Activated T-cell treated with anti-CD3 and anti-CD28 coated beads, Interleukin-2, amount 50 U/mL, for 24 hours (primary cell): ENCODE measurements at regions not wholly inside any gene's neighbourhood (a gene's known extent, or its start where the extent isn't known, plus 50 kb on each side); places are given as distances from the start of the nearest gene placed in this dataset.

Experiments used
- DNase-seq: peaks from one replicate; pipeline ENCODE4 v3.0.0-alpha.2; 2020
- H3K27ac Mint-ChIP-seq: 2 replicates; pipeline ENCODE4 v1.8.0; 2020; ENCODE audit warnings: mild to moderate bottlenecking, mixed read lengths
- H3K27me3 Mint-ChIP-seq: 2 replicates; pipeline ENCODE4 v1.8.0; 2020; ENCODE audit warnings: mixed read lengths
- H3K36me3 Mint-ChIP-seq: 2 replicates; pipeline ENCODE4 v1.8.0; 2020; ENCODE audit warnings: low read depth, mixed read lengths
- H3K4me1 Mint-ChIP-seq: 2 replicates; pipeline ENCODE4 v1.8.0; 2020; ENCODE audit warnings: low read depth, mixed read lengths
- H3K4me3 Mint-ChIP-seq: 2 replicates; pipeline ENCODE4 v1.8.0; 2020; ENCODE audit warnings: mild to moderate bottlenecking, moderate library complexity, mixed read lengths
- H3K9me3 Mint-ChIP-seq: 2 replicates; pipeline ENCODE4 v1.8.0; 2020; ENCODE audit warnings: mixed read lengths

GRCh38 chr12:4056910-4057845, 184.0 kb upstream of the PARP11 start:
- no peaks in the 10 kb centered on the region for H3K27me3 Mint-ChIP-seq
- peaks cover 25% of the 10 kb centered on the region for H3K4me1 Mint-ChIP-seq
- DNase-seq = no peak
- peak overlapping the region; percentile 61 for H3K4me3 Mint-ChIP-seq
- peak overlapping the region; percentile 81 for H3K27ac Mint-ChIP-seq
- H3K36me3 Mint-ChIP-seq = no peaks in the 10 kb centered on the region
- H3K9me3 Mint-ChIP-seq = no peaks in the 10 kb centered on the region

DNA sequence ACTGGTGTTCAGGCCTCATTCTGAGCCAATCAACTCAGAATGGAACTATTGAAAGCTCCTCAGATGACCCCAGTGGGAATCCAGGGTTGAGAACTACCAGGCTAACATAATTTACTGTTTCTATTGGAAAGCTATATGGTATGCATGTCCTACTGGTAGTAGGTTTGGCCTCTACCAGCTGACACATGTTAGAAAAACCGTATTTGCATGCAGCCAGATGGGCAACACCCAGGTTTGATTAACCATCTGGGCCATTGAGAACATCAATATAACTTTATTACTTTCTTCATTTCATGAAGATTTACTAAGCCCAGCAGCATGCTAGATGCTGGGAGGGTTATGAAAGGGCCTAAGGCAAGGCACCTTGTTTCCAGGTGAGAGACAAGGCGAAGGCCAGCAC, 181.4 kb upstream of the PARP11 start:
- Mint-ChIP-seq H3K27me3 (no peaks in the 10 kb centered on the region), H3K4me1 (peaks cover 28% of the 10 kb centered on the region), H3K27ac (no peak overlapping the region), H3K9me3 (no peaks in the 10 kb centered on the region), H3K36me3 (no peaks in the 10 kb centered on the region), H3K4me3 (no peak overlapping the region)
- no peak for DNase-seq

GRCh38 chr12:4052691-4053090, 179.5 kb upstream of the PARP11 start:
- Mint-ChIP-seq H3K4me3 (no peak overlapping the region), H3K36me3 (no peaks in the 10 kb centered on the region), H3K27me3 (no peaks in the 10 kb centered on the region), H3K4me1 (peaks cover 17% of the 10 kb centered on the region), H3K27ac (no peak overlapping the region), H3K9me3 (no peaks in the 10 kb centered on the region)
- DNase-seq = no peak

- H3K27ac Mint-ChIP-seq = no peak overlapping the region
- no peaks in the 10 kb centered on the region for H3K36me3 Mint-ChIP-seq
- no peaks in the 10 kb centered on the region for H3K9me3 Mint-ChIP-seq
- H3K4me1 Mint-ChIP-seq = peaks cover 7% of the 10 kb centered on the region
- DNase-seq = no peak
- no peak overlapping the region for H3K4me3 Mint-ChIP-seq
- no peaks in the 10 kb centered on the region for H3K27me3 Mint-ChIP-seq
Measured at GRCh38 chr12:4051596-4051995, 178.4 kb upstream of the PARP11 start.

GRCh38 chr12:4050340-4050739, 177.1 kb upstream of the PARP11 start:
- H3K27ac Mint-ChIP-seq = no peak overlapping the region
- no peak overlapping the region for H3K4me3 Mint-ChIP-seq
- peaks cover 5% of the 10 kb centered on the region for H3K4me1 Mint-ChIP-seq

GRCh38 chr12:4049298-4050080, 176.3 kb upstream of the PARP11 start:
- no peak overlapping the region for H3K4me3 Mint-ChIP-seq
- H3K27me3 Mint-ChIP-seq = no peaks in the 10 kb centered on the region
- no peaks in the 10 kb centered on the region for H3K36me3 Mint-ChIP-seq
- H3K27ac Mint-ChIP-seq = no peak overlapping the region
- no peak for DNase-seq
- no peaks in the 10 kb centered on the region for H3K9me3 Mint-ChIP-seq
- peaks cover 5% of the 10 kb centered on the region for H3K4me1 Mint-ChIP-seq

More at GRCh38 chr12:4050340-4050739, 177.1 kb upstream of the PARP11 start:
- DNase-seq = no peak
- no peaks in the 10 kb centered on the region for H3K27me3 Mint-ChIP-seq
- no peaks in the 10 kb centered on the region for H3K36me3 Mint-ChIP-seq
- no peaks in the 10 kb centered on the region for H3K9me3 Mint-ChIP-seq

GRCh38 chr12:4047421-4047820, 174.2 kb upstream of the PARP11 start:
- no peaks in the 10 kb centered on the region for H3K36me3 Mint-ChIP-seq
- H3K27ac Mint-ChIP-seq = no peak overlapping the region
- no peak for DNase-seq
- H3K27me3 Mint-ChIP-seq = no peaks in the 10 kb centered on the region
- H3K4me3 Mint-ChIP-seq = no peak overlapping the region
- peaks cover 5% of the 10 kb centered on the region for H3K4me1 Mint-ChIP-seq
- no peaks in the 10 kb centered on the region for H3K9me3 Mint-ChIP-seq

GRCh38 chr12:4046495-4046840, 173.3 kb upstream of the PARP11 start:
- Mint-ChIP-seq H3K4me3 (no peak overlapping the region), H3K4me1 (peaks cover 1% of the 10 kb centered on the region), H3K27ac (no peak overlapping the region), H3K36me3 (no peaks in the 10 kb centered on the region), H3K27me3 (no peaks in the 10 kb centered on the region), H3K9me3 (no peaks in the 10 kb centered on the region)
- DNase-seq = no peak

GRCh38 chr12:4045786-4046494, 172.7 kb upstream of the PARP11 start:
- H3K27me3 Mint-ChIP-seq = no peaks in the 10 kb centered on the region
- no peaks in the 10 kb centered on the region for H3K4me1 Mint-ChIP-seq
- no peak overlapping the region for H3K4me3 Mint-ChIP-seq
- no peak for DNase-seq
- H3K9me3 Mint-ChIP-seq = no peaks in the 10 kb centered on the region
- H3K36me3 Mint-ChIP-seq = no peaks in the 10 kb centered on the region
- H3K27ac Mint-ChIP-seq = no peak overlapping the region

- no peaks in the 10 kb centered on the region for H3K27me3 Mint-ChIP-seq
- H3K9me3 Mint-ChIP-seq = no peaks in the 10 kb centered on the region
- H3K36me3 Mint-ChIP-seq = no peaks in the 10 kb centered on the region
- no peak overlapping the region for H3K27ac Mint-ChIP-seq
- H3K4me3 Mint-ChIP-seq = no peak overlapping the region
- no peak for DNase-seq
- H3K4me1 Mint-ChIP-seq = peaks cover under 1% of the 10 kb centered on the region
Measured at GRCh38 chr12:4044736-4045730, 171.8 kb upstream of the PARP11 start.

DNA sequence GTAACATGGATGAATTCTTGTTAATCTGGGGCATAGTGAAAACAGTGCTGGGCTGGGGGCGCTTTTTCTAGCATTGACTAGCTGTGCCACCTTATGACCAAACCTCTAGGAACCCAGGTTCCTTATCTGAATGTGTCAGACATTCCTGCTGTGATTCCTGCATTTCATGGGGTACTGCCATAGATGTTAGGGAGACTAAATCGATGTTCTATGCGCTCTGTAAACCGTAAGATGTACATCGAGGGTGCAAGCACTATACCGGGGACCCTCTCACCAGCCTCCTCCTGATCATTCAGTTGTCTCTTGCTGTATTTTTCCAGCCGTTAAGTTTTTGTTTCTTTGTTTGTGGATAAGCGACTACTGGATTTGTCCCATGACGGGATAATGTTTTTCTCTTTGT, 170.9 kb upstream of the PARP11 start:
- DNase-seq = no peak
- Mint-ChIP-seq H3K27ac (no peak overlapping the region), H3K9me3 (no peaks in the 10 kb centered on the region), H3K36me3 (no peaks in the 10 kb centered on the region), H3K4me3 (no peak overlapping the region), H3K27me3 (no peaks in the 10 kb centered on the region), H3K4me1 (peaks cover 2% of the 10 kb centered on the region)

DNA sequence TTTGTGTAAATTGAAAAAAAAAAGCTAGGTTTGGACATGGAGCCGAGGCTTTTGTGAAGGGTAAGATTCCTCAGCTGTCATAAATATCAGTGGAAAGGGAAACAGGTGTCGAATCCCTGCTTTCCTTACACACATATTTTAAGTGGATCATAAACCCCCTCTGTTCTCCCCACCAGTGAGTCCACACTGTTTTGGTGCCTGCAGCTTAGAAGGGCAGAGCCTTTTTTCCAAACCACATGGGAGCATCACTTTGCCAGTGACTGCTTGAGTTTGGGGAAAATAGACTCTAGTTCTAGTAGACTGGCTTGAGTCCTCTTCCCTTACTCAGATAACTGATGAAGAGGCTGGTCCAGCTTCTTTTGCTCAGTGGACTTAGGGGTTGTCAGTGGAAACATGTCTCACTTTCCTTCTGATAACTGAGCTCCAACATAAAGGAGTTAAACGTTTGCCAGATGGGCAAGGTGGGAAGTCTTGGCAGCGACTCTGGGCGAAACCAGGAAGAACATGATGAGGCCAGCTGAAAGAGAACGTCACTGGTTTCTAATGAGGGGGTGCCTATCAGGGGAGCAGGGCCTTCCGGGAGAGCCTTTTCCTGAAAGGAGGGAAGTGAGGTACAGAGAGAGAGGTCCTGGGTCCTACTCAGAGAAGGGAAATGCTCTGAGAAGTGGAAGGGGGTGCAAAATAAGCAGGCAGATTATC, 168.1 kb upstream of the PARP11 start:
- Mint-ChIP-seq H3K27me3 (no peaks in the 10 kb centered on the region), H3K4me1 (peaks cover 2% of the 10 kb centered on the region), H3K9me3 (no peaks in the 10 kb centered on the region), H3K27ac (no peak overlapping the region), H3K36me3 (no peaks in the 10 kb centered on the region), H3K4me3 (no peak overlapping the region)
- no peak for DNase-seq

GRCh38 chr12:4039931-4040330, 166.7 kb upstream of the PARP11 start:
- no peaks in the 10 kb centered on the region for H3K9me3 Mint-ChIP-seq
- DNase-seq = no peak
- no peak overlapping the region for H3K4me3 Mint-ChIP-seq
- H3K27me3 Mint-ChIP-seq = no peaks in the 10 kb centered on the region
- H3K36me3 Mint-ChIP-seq = no peaks in the 10 kb centered on the region
- peaks cover 2% of the 10 kb centered on the region for H3K4me1 Mint-ChIP-seq
- H3K27ac Mint-ChIP-seq = no peak overlapping the region
